CD4-positive, alpha-beta T cell treated with Interleukin-4 for 1 hour (primary cell): ENCODE measurements at regions not wholly inside any gene's neighbourhood (a gene's known extent, or its start where the extent isn't known, plus 50 kb on each side); places are given as distances from the start of the nearest gene placed in this dataset.

Experiments
- DNase-seq, 2 donors: peaks; one replicate each; pipeline ENCODE4 v3.0.0-alpha.2; 2020 to 2022

DNA sequence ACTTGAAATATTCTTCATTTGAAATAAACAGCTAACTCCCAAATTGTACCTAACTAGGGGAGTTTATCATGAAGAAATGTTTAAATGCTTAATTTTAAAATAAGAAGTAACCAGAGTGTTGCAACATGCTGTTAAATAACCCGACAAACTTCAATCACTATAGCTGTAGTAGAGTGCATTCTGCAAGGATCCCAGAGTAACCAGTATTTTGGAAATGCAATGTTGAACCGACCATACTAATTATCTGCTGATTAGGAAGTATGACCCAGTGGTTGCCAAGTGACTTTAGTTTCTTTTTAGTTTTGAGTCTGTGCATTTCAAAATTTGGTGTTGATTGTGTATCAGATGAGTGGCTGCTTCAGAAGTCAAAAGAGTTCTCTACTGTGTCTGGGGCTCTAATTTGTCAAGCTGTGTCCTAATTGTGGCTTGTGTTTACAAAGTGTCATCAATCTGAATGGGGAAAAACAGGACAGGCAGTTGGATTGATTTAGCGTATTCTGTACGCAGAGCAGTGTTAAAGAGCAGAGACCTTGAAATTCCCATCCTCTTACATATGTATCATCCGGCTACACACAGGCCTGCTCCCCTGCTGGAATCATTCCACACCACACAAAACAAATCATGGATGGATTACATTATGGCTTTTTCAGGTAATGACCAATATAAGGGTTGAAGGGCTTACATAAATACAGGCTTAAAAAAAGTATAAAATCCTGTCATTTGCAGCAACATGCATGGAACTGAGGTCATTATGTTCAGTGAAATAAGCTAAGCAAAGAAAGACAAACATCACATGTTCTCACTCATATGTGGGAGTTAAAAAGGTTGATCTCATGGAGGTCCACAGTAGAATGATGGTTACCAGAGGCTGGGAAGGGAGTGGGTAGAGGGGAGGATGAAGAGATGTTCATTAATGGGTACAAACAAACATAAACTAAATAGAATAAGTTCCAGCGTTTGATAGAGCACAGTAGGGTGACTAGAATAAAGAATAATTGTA lies 351.5 kb downstream of the KLF12 start:
- DNase-seq = no peak

GRCh38 chr13:73781384-73781783 lies 352.8 kb downstream of the KLF12 start:
- no peak for DNase-seq

- no peak for DNase-seq
Measured at GRCh38 chr13:73779881-73780280, 354.3 kb downstream of the KLF12 start.

- DNase-seq = no peak
Measured at GRCh38 chr13:73778242-73778864, 355.9 kb downstream of the KLF12 start.

DNA sequence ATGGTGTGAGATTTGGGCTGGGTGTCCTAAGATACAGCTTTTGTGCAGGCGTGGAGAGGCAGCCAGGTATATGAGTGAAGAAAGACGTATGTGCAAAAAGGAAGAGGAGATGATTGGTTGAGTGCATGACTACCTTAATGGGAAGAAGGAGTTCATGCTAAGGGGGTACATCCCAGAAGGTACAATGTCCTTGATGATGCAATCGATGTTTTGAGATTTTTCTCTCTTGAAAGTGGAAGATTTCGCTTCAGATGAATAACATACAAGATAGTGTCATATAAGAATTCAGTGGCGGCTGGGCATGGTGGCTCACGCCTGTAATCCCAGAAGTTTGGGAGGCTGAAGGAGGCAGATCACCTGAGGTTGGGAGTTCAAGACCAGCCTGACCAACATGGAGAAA lies 357.1 kb downstream of the KLF12 start:
- no peak for DNase-seq

GRCh38 chr13:73776151-73776785 lies 357.9 kb downstream of the KLF12 start:
- DNase-seq = no peak

DNA sequence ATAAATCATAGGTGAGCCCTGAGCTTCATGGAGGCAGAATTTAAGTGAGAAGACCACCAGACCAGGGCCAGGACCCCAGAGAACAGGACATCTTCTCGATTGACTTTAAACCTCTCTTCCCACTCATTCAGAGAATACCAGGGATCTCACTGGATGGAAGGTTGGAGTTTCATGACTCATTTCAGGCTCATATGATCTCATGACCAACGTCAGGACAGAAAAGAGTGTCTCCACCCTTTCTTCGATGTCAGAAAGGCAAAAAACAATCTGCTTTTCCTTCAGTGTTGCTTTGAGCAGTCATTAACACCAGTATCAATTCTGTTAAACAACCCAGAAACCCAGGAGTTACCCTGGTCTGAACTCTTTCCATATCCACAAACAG lies 361.0 kb downstream of the KLF12 start:
- DNase-seq = no peak

DNA sequence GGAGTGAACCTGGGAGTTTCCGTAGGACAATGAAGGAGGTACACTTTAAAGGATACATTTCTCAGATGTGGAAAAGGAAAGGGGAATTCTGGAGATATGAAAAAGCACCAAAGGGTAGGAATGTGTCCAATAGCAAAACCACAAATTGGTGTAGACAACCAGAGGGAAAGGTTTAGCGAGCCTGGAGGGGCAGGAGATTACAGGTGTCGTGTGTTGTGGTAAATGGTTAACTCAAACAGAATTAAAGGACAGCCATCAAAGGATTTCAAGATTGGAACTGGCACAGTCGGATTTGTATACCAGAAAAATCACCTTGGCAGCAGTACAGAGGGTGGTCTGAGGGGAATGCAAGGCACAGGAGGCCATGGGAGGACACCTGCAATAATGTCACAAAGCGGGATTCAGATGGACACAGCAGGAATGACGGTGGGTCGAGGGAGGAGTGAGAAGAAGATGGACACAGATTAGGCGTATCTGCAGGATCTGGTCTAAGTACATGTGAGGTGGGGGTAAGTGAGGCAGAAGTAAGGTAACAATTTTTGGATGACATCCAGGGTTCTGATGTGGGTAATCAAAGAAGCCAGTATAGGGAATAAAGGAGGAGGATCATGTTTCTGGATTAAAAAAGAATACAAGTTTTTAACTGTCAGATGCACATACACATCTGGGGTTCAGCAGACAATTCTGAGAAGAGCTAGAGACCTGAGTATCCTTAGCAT lies 361.6 kb downstream of the KLF12 start:
- no peak for DNase-seq

GRCh38 chr13:73767747-73768315 lies 366.4 kb downstream of the KLF12 start:
- peak; percentile 26 to 41 for DNase-seq

- peak in 1 of 2 donors; percentile 26 for DNase-seq
Measured at GRCh38 chr13:73767191-73767741, 366.9 kb downstream of the KLF12 start.

DNA sequence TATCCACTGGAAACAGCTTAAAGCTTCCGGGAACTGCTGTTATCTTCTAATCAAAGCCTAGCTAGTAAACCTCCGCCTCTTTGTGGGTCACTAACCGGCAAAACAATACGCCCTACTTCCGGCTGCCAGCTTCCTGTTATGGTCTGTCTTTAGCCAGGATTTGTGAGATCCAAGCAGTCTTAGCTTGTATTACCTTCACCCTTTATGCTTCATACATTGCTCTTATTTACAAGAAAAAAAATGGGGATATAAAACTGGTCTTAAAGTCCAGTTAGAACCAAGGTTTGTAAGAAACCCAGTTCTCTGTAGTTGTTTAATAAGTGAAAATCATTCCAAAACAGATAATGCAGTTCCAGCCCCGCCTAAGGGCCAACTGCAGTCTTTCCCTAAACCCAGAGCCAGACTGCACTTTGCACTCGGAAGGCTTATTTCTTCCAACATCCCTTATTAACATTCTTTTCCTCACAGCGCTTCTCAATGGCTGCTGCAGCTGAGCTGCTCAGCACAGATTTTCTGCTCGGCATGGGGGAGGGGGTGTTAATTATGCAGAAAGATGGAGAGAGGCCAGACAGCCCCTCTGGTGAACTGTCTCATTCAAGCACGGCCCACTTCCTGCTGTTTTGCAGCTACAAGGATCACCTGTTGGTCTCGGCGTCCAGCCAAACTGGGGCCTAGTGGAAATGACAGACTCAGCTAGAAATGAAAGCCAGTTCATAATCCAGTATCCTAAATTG lies 368.4 kb downstream of the KLF12 start:
- peak; percentile 83 to 86 for DNase-seq

DNA sequence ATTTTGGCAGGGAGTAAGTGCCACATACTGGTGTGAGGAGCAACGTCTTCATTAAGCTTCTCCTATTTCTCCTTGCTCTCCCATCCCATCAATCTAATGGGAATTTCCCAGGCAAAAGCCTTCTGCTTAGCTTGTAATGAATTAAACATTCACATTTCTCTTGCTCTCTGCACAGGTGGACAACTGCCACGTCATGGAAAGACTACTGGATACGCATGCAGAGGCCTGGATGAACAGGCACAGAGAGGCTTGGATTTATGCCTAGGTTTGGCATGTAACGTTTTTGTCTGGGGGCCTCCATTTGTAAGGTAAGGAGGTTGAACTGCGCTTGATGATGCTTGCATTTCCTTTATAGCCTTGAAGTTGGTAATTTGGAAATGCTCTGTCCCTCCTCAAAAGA lies 374.8 kb downstream of the KLF12 start:
- DNase-seq = no peak

- no peak for DNase-seq
Measured at GRCh38 chr13:73757481-73758233, 376.5 kb downstream of the KLF12 start.

DNA sequence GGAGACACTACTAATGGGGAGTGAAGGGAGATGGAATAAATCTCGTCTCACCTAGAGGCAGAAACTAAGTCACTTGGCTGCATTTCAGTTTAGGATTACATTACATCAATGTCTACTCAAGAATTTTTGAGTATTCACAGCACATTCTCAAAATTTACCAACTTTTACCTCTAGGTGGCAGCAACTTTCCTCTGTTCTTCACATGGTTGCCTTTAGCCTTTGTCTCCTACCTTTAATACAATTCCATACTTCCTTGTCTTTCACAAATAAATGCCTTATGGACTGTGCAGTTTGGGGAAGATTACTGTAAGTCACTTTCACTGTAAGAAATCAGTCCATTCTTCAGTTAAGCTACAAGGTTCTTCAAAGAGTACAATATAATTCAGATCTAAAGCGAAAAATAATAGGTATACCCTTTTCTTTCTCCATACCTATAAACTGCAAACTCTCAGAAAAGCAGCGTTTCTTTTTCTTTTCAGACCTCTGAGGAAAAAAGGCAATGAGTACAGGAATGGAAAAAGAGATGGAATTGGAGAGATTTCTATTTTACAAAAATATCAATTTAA lies 379.4 kb downstream of the KLF12 start:
- peak in 1 of 2 donors; percentile 71 for DNase-seq

- DNase-seq = no peak
Measured at GRCh38 chr13:73754241-73754640, 380.0 kb downstream of the KLF12 start.

DNA sequence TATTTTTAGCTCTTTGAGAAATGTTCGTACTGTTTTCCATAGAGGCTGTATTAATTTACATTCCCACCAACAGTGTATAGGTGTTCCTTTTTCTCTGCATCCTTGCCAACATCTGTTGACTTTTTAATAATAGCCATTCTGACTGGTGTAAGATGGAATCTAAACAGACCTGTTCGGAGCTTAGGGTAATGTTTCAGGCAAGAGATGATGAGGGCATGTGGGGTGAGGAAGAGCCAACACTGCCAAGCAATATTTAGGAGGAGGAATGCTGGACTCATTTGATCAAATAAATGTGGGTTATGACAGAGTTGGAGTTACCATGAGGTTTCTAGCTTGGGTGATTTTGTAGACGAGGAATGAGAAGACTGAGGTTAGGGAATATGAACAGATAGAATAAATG lies 382.9 kb downstream of the KLF12 start:
- DNase-seq = no peak

DNA sequence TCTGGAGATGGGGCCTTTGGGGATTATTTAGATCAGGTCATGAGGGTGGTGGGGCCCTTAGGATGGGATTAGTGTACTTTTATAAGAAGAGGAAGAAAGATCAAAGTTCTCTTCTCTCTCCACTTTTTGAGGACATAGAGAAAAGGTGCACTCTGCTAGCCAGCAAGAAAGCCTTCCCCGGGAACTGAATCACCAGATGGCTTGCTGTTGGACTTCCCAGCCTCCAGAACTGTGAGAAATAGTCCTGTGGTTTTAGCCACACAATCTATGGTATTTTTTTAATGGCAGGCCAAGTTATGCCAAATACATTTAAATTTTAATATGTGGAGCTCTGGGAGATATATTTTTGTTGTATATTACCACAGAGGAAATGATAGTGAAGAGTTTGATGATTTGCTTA lies 385.8 kb downstream of the KLF12 start:
- no peak for DNase-seq

DNA sequence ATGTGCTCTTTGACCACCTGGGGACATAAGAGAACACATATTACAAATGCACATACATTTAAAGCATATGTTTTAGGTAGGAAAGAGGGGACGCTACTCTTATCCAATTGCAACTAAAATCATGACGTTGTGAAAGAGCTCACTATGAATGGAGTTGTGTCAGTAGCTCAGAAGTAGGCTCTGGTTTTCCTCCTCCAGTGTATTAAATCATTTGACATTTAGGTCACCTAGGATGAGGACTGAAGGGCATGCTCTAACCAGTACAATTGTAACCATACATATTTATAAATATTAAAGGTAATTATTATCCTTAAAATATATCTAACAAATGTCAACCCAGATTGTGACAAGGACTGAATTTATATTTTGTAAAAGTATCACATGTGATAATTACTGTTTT lies 389.0 kb downstream of the KLF12 start:
- DNase-seq = no peak

DNA sequence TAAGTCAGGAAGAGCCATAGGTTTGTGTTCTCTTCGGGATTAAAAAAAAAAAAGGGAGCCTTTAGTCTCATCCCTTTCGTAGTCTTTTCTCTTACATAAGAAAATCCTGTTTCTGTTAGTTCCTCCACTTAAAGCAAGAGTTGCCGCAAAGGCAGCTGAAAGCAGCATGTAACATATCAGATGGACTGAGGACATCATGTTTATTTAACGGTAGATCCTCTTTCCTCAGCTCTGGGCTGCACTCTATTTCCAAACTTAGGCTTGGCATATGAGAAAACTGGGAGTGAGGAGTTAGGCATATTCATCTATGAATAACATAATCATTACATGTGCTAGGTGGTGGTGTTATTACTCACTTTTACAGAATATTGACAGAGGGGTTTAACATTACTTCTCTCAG lies 391.2 kb downstream of the KLF12 start:
- DNase-seq = no peak

GRCh38 chr13:73741742-73742141 lies 392.5 kb downstream of the KLF12 start:
- DNase-seq = no peak

DNA sequence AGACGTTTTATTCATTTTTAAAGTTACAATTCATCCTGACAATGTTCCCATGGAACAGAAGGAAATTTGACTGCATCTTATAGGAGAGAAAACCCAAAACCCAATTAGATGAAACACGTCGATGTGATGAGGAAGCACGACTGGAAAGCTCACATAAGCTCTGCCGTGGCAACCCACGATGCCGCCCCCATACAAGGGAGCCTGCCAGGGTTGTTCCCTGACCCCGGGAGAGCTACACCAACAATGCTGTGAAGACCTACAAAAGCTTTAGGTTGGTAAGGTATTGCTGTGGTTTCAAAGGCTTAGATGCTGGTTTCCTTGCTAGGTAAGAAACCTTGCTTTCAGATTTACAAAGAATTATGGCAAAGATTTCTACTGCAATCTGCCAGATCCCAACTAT lies 393.1 kb downstream of the KLF12 start:
- no peak for DNase-seq
